RPMI7951 (cell line): ENCODE measurements at regions not wholly inside any gene's neighbourhood (a gene's known extent, or its start where the extent isn't known, plus 50 kb on each side); places are given as distances from the start of the nearest gene placed in this dataset.
"Not testable (repeated sequence)": the region's sequence is repeated elsewhere in the genome, so short reads cannot be mapped to it uniquely, and the experiment has no call there.

Experiments
- DNase-seq: peaks from one replicate; pipeline ENCODE4 v3.0.0-alpha.2; 2012; ENCODE audit warnings: low read depth

GRCh38 chr5:57895766-57896165, 413.2 kb upstream of the ACTBL2 start:
- DNase-seq, result peak; percentile 6

GRCh38 chr5:57893926-57894325, 411.3 kb upstream of the ACTBL2 start:
- no peak for DNase-seq

GRCh38 chr5:57891443-57891842, 408.8 kb upstream of the ACTBL2 start:
- DNase-seq, result no peak

GRCh38 chr5:57889558-57889957, 406.9 kb upstream of the ACTBL2 start:
- peak; percentile 91 for DNase-seq

GRCh38 chr5:57887851-57888621, 405.4 kb upstream of the ACTBL2 start:
- DNase-seq, result peak; percentile 62

GRCh38 chr5:57884346-57885102, 401.9 kb upstream of the ACTBL2 start:
- DNase-seq, result no peak

- DNase-seq, result no peak
These were observed 397.6 kb upstream of the ACTBL2 start for GRCh38 chr5:57880216-57880615.

GRCh38 chr5:57878301-57878722, 395.7 kb upstream of the ACTBL2 start:
- DNase-seq, result no peak

GRCh38 chr5:57871496-57871895, 388.9 kb upstream of the ACTBL2 start:
- no peak for DNase-seq

GRCh38 chr5:57870267-57870666, 387.7 kb upstream of the ACTBL2 start:
- not testable (repeated sequence) for DNase-seq

GRCh38 chr5:57863661-57864060, 381.1 kb upstream of the ACTBL2 start:
- DNase-seq, result peak; percentile 79

- DNase-seq, result no peak
These were observed 380.3 kb upstream of the ACTBL2 start for GRCh38 chr5:57862942-57863341.

- DNase-seq, result peak; percentile 75
These were observed 379.9 kb upstream of the ACTBL2 start for GRCh38 chr5:57862471-57862911.

GRCh38 chr5:57859626-57860025, 377.0 kb upstream of the ACTBL2 start:
- DNase-seq, result no peak

- no peak for DNase-seq
These were observed 376.3 kb upstream of the ACTBL2 start for GRCh38 chr5:57858905-57859304.

- no peak for DNase-seq
These were observed 375.1 kb upstream of the ACTBL2 start for GRCh38 chr5:57857696-57858095.

GRCh38 chr5:57855831-57856230, 373.2 kb upstream of the ACTBL2 start:
- no peak for DNase-seq

GRCh38 chr5:57853929-57854697, 371.5 kb upstream of the ACTBL2 start:
- no peak for DNase-seq

- DNase-seq, result no peak
These were observed 367.5 kb upstream of the ACTBL2 start for GRCh38 chr5:57850109-57850508.

GRCh38 chr5:57845025-57845424, 362.4 kb upstream of the ACTBL2 start:
- DNase-seq, result no peak

GRCh38 chr5:57844410-57844809, 361.8 kb upstream of the ACTBL2 start:
- DNase-seq, result no peak

GRCh38 chr5:57843059-57843367, 360.4 kb upstream of the ACTBL2 start:
- no peak for DNase-seq
